WTC11 (cell line): ENCODE measurements at regions not wholly inside any gene's neighbourhood (a gene's known extent, or its start where the extent isn't known, plus 50 kb on each side); places are given as distances from the start of the nearest gene placed in this dataset.

Experiments used
- CTCF ChIP-seq: fragments of 200-600 bp; IDR thresholded peaks from 2 replicates; pipeline ENCODE4 v1.8.0; 2022; ENCODE audit warnings: antibody characterized with exemption
- ETV6 ChIP-seq: sonication (generic); formaldehyde crosslinking; IDR thresholded peaks from 2 replicates; pipeline ENCODE4 v1.8.1; 2022; ENCODE audit warnings: mild to moderate bottlenecking, missing genetic modification reagents
- FOXJ3 ChIP-seq: sonication (generic); formaldehyde crosslinking; IDR thresholded peaks from 2 replicates; pipeline ENCODE4 v1.9.0; 2021; ENCODE audit warnings: missing genetic modification reagents, mild to moderate bottlenecking, borderline replicate concordance
- JUN ChIP-seq: sonication (generic); formaldehyde crosslinking; IDR thresholded peaks from 2 replicates; pipeline ENCODE4 v1.8.0; 2023; ENCODE audit warnings: mild to moderate bottlenecking, missing genetic modification reagents
- MYBL2 ChIP-seq: sonication (generic); formaldehyde crosslinking; IDR thresholded peaks from 2 replicates; pipeline ENCODE4 v1.8.1; 2023; ENCODE audit warnings: mild to moderate bottlenecking, moderate library complexity, missing genetic modification reagents
- NFYB ChIP-seq: sonication (generic); formaldehyde crosslinking; conservative IDR thresholded peaks from 2 replicates; pipeline ENCODE4 v1.8.0; 2022; ENCODE audit warnings: low read depth, missing genetic modification reagents
- OVOL2 ChIP-seq: fragments of 250-450 bp; sonication (Bioruptor Pico); IDR thresholded peaks from 2 replicates; pipeline ENCODE4 v1.9.0; 2021; ENCODE audit warnings: mild to moderate bottlenecking, borderline replicate concordance
- USF2 ChIP-seq: sonication (generic); formaldehyde crosslinking; IDR thresholded peaks from 2 replicates; pipeline ENCODE4 v1.8.1; 2023; ENCODE audit warnings: mild to moderate bottlenecking, missing genetic modification reagents, moderate library complexity
- ZNF232 ChIP-seq: sonication (generic); formaldehyde crosslinking; IDR thresholded peaks from 2 replicates; pipeline ENCODE4 v1.8.0; 2022; ENCODE audit warnings: mild to moderate bottlenecking, missing genetic modification reagents
- TF ChIP-seq, protein P1 (sequence below): sonication (generic); formaldehyde crosslinking; IDR thresholded peaks from 2 replicates; pipeline ENCODE4 v1.8.0; 2022; ENCODE audit warnings: missing genetic modification reagents

GRCh38 chr3:72133329-72134011, 348.5 kb upstream of the PROK2 start:
- TF ChIP-seq CTCF, result no peak
- no peak for TF ChIP-seq OVOL2
- no peak for TF ChIP-seq JUN (CRISPR knock-in tag)
- no peak for TF ChIP-seq USF2
- TF ChIP-seq MYBL2 (CRISPR knock-in tag), result no peak
- TF ChIP-seq ETV6, result no peak
- TF ChIP-seq FOXJ3 (CRISPR knock-in tag), result no peak
- TF ChIP-seq NFYB (CRISPR knock-in tag), result no peak
- TF ChIP-seq, protein P1, sequence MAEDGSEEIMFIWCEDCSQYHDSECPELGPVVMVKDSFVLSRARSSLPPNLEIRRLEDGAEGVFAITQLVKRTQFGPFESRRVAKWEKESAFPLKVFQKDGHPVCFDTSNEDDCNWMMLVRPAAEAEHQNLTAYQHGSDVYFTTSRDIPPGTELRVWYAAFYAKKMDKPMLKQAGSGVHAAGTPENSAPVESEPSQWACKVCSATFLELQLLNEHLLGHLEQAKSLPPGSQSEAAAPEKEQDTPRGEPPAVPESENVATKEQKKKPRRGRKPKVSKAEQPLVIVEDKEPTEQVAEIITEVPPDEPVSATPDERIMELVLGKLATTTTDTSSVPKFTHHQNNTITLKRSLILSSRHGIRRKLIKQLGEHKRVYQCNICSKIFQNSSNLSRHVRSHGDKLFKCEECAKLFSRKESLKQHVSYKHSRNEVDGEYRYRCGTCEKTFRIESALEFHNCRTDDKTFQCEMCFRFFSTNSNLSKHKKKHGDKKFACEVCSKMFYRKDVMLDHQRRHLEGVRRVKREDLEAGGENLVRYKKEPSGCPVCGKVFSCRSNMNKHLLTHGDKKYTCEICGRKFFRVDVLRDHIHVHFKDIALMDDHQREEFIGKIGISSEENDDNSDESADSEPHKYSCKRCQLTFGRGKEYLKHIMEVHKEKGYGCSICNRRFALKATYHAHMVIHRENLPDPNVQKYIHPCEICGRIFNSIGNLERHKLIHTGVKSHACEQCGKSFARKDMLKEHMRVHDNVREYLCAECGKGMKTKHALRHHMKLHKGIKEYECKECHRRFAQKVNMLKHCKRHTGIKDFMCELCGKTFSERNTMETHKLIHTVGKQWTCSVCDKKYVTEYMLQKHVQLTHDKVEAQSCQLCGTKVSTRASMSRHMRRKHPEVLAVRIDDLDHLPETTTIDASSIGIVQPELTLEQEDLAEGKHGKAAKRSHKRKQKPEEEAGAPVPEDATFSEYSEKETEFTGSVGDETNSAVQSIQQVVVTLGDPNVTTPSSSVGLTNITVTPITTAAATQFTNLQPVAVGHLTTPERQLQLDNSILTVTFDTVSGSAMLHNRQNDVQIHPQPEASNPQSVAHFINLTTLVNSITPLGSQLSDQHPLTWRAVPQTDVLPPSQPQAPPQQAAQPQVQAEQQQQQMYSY (CRISPR knock-in tag), result no peak
- no peak for TF ChIP-seq ZNF232 (CRISPR knock-in tag)
